ENCODE measurements at regions not wholly inside any gene's neighbourhood (a gene's known extent, or its start where the extent isn't known, plus 50 kb on each side); places are given as distances from the start of the nearest gene placed in this dataset.
"Not testable (repeated sequence)": the region's sequence is repeated elsewhere in the genome, so short reads cannot be mapped to it uniquely, and the experiment has no call there.

GRCh38 chr1:90370686-90371447 is 346.2 kb downstream of the BARHL2 start:
- no peak for DNase-seq
- in situ Hi-C loops (cut with MboI; ENCODE audit: low pct_unique_long_range_greater_than_20kb, low sequenced_read_pairs) = no loop called here

- in situ Hi-C loops (cut with MboI; ENCODE audit: low pct_unique_long_range_greater_than_20kb, low sequenced_read_pairs) = no loop called here
- no peak for DNase-seq
These were observed 354.9 kb downstream of the BARHL2 start for GRCh38 chr1:90362163-90362562.

GRCh38 chr1:90361026-90361425 is 356.1 kb downstream of the BARHL2 start:
- in situ Hi-C loops (cut with MboI; ENCODE audit: low pct_unique_long_range_greater_than_20kb, low sequenced_read_pairs) = no loop called here
- DNase-seq = no peak

- in situ Hi-C loops (cut with MboI; ENCODE audit: low pct_unique_long_range_greater_than_20kb, low sequenced_read_pairs) = no loop called here
- no peak for DNase-seq
These were observed 357.1 kb downstream of the BARHL2 start for GRCh38 chr1:90359994-90360393.

GRCh38 chr1:90358448-90358847 is 358.7 kb downstream of the BARHL2 start:
- DNase-seq = no peak
- in situ Hi-C loops (cut with MboI; ENCODE audit: low pct_unique_long_range_greater_than_20kb, low sequenced_read_pairs) = no loop called here

GRCh38 chr1:90357995-90358394 is 359.1 kb downstream of the BARHL2 start:
- in situ Hi-C loops (cut with MboI; ENCODE audit: low pct_unique_long_range_greater_than_20kb, low sequenced_read_pairs) = no loop called here
- no peak for DNase-seq

- no peak for DNase-seq
- in situ Hi-C loops (cut with MboI; ENCODE audit: low pct_unique_long_range_greater_than_20kb, low sequenced_read_pairs) = no loop called here
These were observed 360.1 kb downstream of the BARHL2 start for GRCh38 chr1:90356991-90357390.

- no peak for DNase-seq
- in situ Hi-C loops (cut with MboI; ENCODE audit: low pct_unique_long_range_greater_than_20kb, low sequenced_read_pairs) = no loop called here
These were observed 361.0 kb downstream of the BARHL2 start for GRCh38 chr1:90356101-90356500.

GRCh38 chr1:90354704-90355103 is 359.8 kb downstream of the ZNF326 start:
- in situ Hi-C loops (cut with MboI; ENCODE audit: low pct_unique_long_range_greater_than_20kb, low sequenced_read_pairs) = no loop called here
- no peak for DNase-seq

GRCh38 chr1:90351019-90351418 is 356.1 kb downstream of the ZNF326 start:
- in situ Hi-C loops (cut with MboI; ENCODE audit: low pct_unique_long_range_greater_than_20kb, low sequenced_read_pairs) = no loop called here
- no peak for DNase-seq

GRCh38 chr1:90349510-90349909 is 354.6 kb downstream of the ZNF326 start:
- DNase-seq = no peak
- in situ Hi-C loops (cut with MboI; ENCODE audit: low pct_unique_long_range_greater_than_20kb, low sequenced_read_pairs) = no loop called here

GRCh38 chr1:90348934-90349333 is 354.0 kb downstream of the ZNF326 start:
- in situ Hi-C loops (cut with MboI; ENCODE audit: low pct_unique_long_range_greater_than_20kb, low sequenced_read_pairs) = no loop called here
- no peak for DNase-seq

GRCh38 chr1:90348459-90348858 is 353.5 kb downstream of the ZNF326 start:
- in situ Hi-C loops (cut with MboI; ENCODE audit: low pct_unique_long_range_greater_than_20kb, low sequenced_read_pairs); DNase-seq: not testable (repeated sequence)

- in situ Hi-C loops (cut with MboI; ENCODE audit: low pct_unique_long_range_greater_than_20kb, low sequenced_read_pairs) = no loop called here
- DNase-seq = peak; percentile 26
These were observed 352.5 kb downstream of the ZNF326 start for GRCh38 chr1:90347366-90347765.

GRCh38 chr1:90346757-90347156 is 351.8 kb downstream of the ZNF326 start:
- in situ Hi-C loops (cut with MboI; ENCODE audit: low pct_unique_long_range_greater_than_20kb, low sequenced_read_pairs) = no loop called here
- no peak for DNase-seq

GRCh38 chr1:90346349-90346748 is 351.4 kb downstream of the ZNF326 start:
- in situ Hi-C loops (cut with MboI; ENCODE audit: low pct_unique_long_range_greater_than_20kb, low sequenced_read_pairs) = no loop called here
- DNase-seq = no peak

- in situ Hi-C loops (cut with MboI; ENCODE audit: low pct_unique_long_range_greater_than_20kb, low sequenced_read_pairs) = no loop called here
- DNase-seq = no peak
These were observed 350.2 kb downstream of the ZNF326 start for GRCh38 chr1:90344963-90345730.

- in situ Hi-C loops (cut with MboI; ENCODE audit: low pct_unique_long_range_greater_than_20kb, low sequenced_read_pairs) = no loop called here
- DNase-seq = no peak
These were observed 346.6 kb downstream of the ZNF326 start for GRCh38 chr1:90341516-90341915.

- in situ Hi-C loops (cut with MboI; ENCODE audit: low pct_unique_long_range_greater_than_20kb, low sequenced_read_pairs) = no loop called here
- DNase-seq = peak; percentile 69
These were observed 345.7 kb downstream of the ZNF326 start for GRCh38 chr1:90340606-90341005.

GRCh38 chr1:90339811-90340210 is 344.9 kb downstream of the ZNF326 start:
- in situ Hi-C loops (cut with MboI; ENCODE audit: low pct_unique_long_range_greater_than_20kb, low sequenced_read_pairs) = no loop called here
- DNase-seq = peak; percentile 26
